H1 (cell line): ENCODE measurements at regions not wholly inside any gene's neighbourhood (a gene's known extent, or its start where the extent isn't known, plus 50 kb on each side); places are given as distances from the start of the nearest gene placed in this dataset.

Experiments used
- CTCF ChIA-PET: fragments of 300-600 bp; sonication (Branson Sonifier 250); formaldehyde crosslinking; loops from one replicate; lab custom pipeline; 2021; ENCODE audit not compliant: partially characterized antibody; lab: Charles Lee
- POLR2A ChIA-PET: fragments of 300-600 bp; sonication (Branson Sonifier 250); formaldehyde crosslinking; loops from one replicate; lab custom pipeline; 2021; ENCODE audit warnings: inconsistent platforms; ENCODE audit not compliant: partially characterized antibody; lab: Charles Lee
- DNase-seq, 2 experiments: peaks; one replicate each; pipeline versions ENCODE4 v3.0.0 to v3.0.0-alpha.2; 2010 to 2022; ENCODE audit warnings: low spot score in 2 of 2, low read depth in 1 of 2, mixed read lengths in 1 of 2
- FAIRE-seq: peaks from 2 replicates; lab custom pipeline; 2011; peaks lifted over from hg19 to GRCh38; lab: Jason Lieb, UNC
- H2AFZ ChIP-seq: 2 replicates; pipeline ENCODE4 v1.8.1; 2012; ENCODE audit warnings: low read length, inconsistent platforms
- H2AK5ac ChIP-seq: 2 replicates; pipeline ENCODE4 v1.6.1; 2013; ENCODE audit warnings: low read depth, low read length
- H2BK120ac ChIP-seq: replicated peaks from 2 replicates; pipeline ENCODE3; 2013; ENCODE audit warnings: low read depth, low read length, inconsistent platforms
- H2BK12ac ChIP-seq: 2 replicates; pipeline ENCODE4 v1.6.1; 2013; ENCODE audit warnings: low read depth, low read length
- H2BK15ac ChIP-seq: 2 replicates; pipeline ENCODE4 v1.6.1; 2013; ENCODE audit warnings: low read length
- H2BK20ac ChIP-seq: 2 replicates; pipeline ENCODE4 v1.6.1; 2013; ENCODE audit warnings: low read length
- H2BK5ac ChIP-seq: 2 replicates; pipeline ENCODE4 v1.6.1; 2013; ENCODE audit warnings: low read depth, low read length
- H3K14ac ChIP-seq: 2 replicates; pipeline ENCODE4 v1.6.1; 2013; ENCODE audit warnings: inconsistent platforms; ENCODE audit not compliant: insufficient read length
- H3K18ac ChIP-seq: 2 replicates; pipeline ENCODE4 v1.6.1; 2013; ENCODE audit warnings: low read length; ENCODE audit errors: extremely low read depth
- H3K23ac ChIP-seq: 2 replicates; pipeline ENCODE4 v1.6.1; 2013; ENCODE audit warnings: inconsistent platforms; ENCODE audit not compliant: insufficient read length
- H3K23me2 ChIP-seq: 2 replicates; pipeline ENCODE4 v1.6.1; 2013; ENCODE audit warnings: low read depth, low read length
- H3K27ac ChIP-seq: 2 replicates; pipeline ENCODE4 v1.6.1; 2011; ENCODE audit warnings: low read depth, low read length, inconsistent platforms
- H3K27me3 ChIP-seq, 4 experiments: replicated peaks in 1 of 4; 1 replicate in 1 of 4; 2 replicates in 3 of 4; pipeline versions ENCODE4 v1.6.1 to v1.8.1; 2011 to 2013; ENCODE audit warnings: low read length in 3 of 4, mild to moderate bottlenecking in 3 of 4, inconsistent platforms in 2 of 4, mixed read lengths in 2 of 4, moderate library complexity in 1 of 4; ENCODE audit not compliant: control insufficient read depth in 3 of 4, insufficient read depth in 3 of 4; ENCODE audit errors: extremely low read depth in 1 of 4
- H3K36me3 ChIP-seq, 4 experiments: 2 replicates each; pipeline versions ENCODE4 v1.6.1 to v1.8.1; 2011 to 2013; ENCODE audit warnings: mild to moderate bottlenecking in 4 of 4, low read length in 3 of 4, moderate library complexity in 2 of 4, control low read depth in 1 of 4, inconsistent platforms in 1 of 4; ENCODE audit not compliant: insufficient read depth in 4 of 4, control insufficient read depth in 2 of 4
- H3K4ac ChIP-seq: replicated peaks from 2 replicates; pipeline ENCODE3; 2013; ENCODE audit warnings: low read length, low read depth, mixed read lengths, inconsistent platforms; ENCODE audit not compliant: insufficient read length
- H3K4me1 ChIP-seq, 4 experiments: replicated peaks in 1 of 4; 1 replicate in 1 of 4; 2 replicates in 3 of 4; pipeline versions ENCODE4 v1.6.1 to v1.8.1; 2011 to 2013; ENCODE audit warnings: low read length in 3 of 4, inconsistent platforms in 2 of 4, mixed read lengths in 1 of 4; ENCODE audit not compliant: insufficient read depth in 4 of 4, control insufficient read depth in 3 of 4
- H3K4me2 ChIP-seq, 2 experiments: 2 replicates each; pipeline versions ENCODE4 v1.6.1 to v1.8.1; 2011 to 2013; ENCODE audit warnings: low read depth in 2 of 2, low read length in 2 of 2, control low read depth in 1 of 2, inconsistent platforms in 1 of 2, mild to moderate bottlenecking in 1 of 2; ENCODE audit not compliant: insufficient read depth in 1 of 2
- H3K4me3 ChIP-seq, 4 experiments: fragments of 200-600, 300-600 bp in 1 of 4; sonication (generic), shearing (Covaris generic), sonication (Bioruptor Twin) in 1 of 4; 2 replicates each; pipeline versions ENCODE4 v1.5.1 to v1.8.1; 2011 to 2016; ENCODE audit warnings: low read length in 4 of 4, low read depth in 3 of 4, control low read depth in 2 of 4, inconsistent platforms in 2 of 4, mild to moderate bottlenecking in 2 of 4, mixed read lengths in 1 of 4, moderate library complexity in 1 of 4; ENCODE audit not compliant: insufficient read depth in 2 of 4; ENCODE audit errors: extremely low read depth in 1 of 4
- H3K56ac ChIP-seq: replicated peaks from 2 replicates; pipeline ENCODE3; 2013; ENCODE audit warnings: low read depth, mild to moderate bottlenecking, mixed read lengths, low read length, inconsistent platforms; ENCODE audit not compliant: insufficient read length
- H3K79me1 ChIP-seq: 2 replicates; pipeline ENCODE4 v1.6.1; 2013; ENCODE audit warnings: low read depth, low read length, control low read depth
- H3K79me2 ChIP-seq, 2 experiments: 2 replicates each; pipeline versions ENCODE4 v1.6.1 to v1.8.1; 2012 to 2013; ENCODE audit warnings: low read length in 2 of 2, mild to moderate bottlenecking in 2 of 2, inconsistent platforms in 1 of 2; ENCODE audit not compliant: insufficient read depth in 2 of 2, control insufficient read depth in 1 of 2
- H3K9ac ChIP-seq, 4 experiments: replicated peaks in 1 of 4; 1 replicate in 1 of 4; 2 replicates in 3 of 4; pipeline versions ENCODE4 v1.6.1 to v1.8.1; 2011 to 2013; ENCODE audit warnings: low read depth in 3 of 4, low read length in 3 of 4, control low read depth in 2 of 4, mild to moderate bottlenecking in 2 of 4, moderate library complexity in 2 of 4, inconsistent platforms in 1 of 4; ENCODE audit errors: extremely low read depth in 1 of 4
- H3K9me3 ChIP-seq, 2 experiments: 2 replicates each; pipeline versions ENCODE4 v1.6.1 to v1.8.1; 2012 to 2013; ENCODE audit warnings: mild to moderate bottlenecking in 2 of 2, moderate library complexity in 2 of 2, control low read depth in 1 of 2, inconsistent platforms in 1 of 2, low read depth in 1 of 2, low read length in 1 of 2, mixed read lengths in 1 of 2; ENCODE audit not compliant: insufficient read depth in 2 of 2
- H4K20me1 ChIP-seq, 2 experiments: replicated peaks in 1 of 2; 2 replicates each; pipeline versions ENCODE3 to v1.8.1; 2011 to 2013; ENCODE audit warnings: inconsistent platforms in 2 of 2, low read length in 2 of 2, mild to moderate bottlenecking in 1 of 2; ENCODE audit not compliant: insufficient read depth in 2 of 2, control insufficient read depth in 1 of 2
- H4K5ac ChIP-seq: 2 replicates; pipeline ENCODE4 v1.6.1; 2013; ENCODE audit warnings: low read length, low read depth, mixed read lengths, inconsistent platforms; ENCODE audit not compliant: insufficient read length
- H4K8ac ChIP-seq: 2 replicates; pipeline ENCODE4 v1.8.0; 2013; ENCODE audit warnings: mild to moderate bottlenecking, moderate library complexity, low read length, inconsistent platforms; ENCODE audit not compliant: insufficient read depth; ENCODE audit errors: extremely low read depth
- H4K91ac ChIP-seq: replicated peaks from 2 replicates; pipeline ENCODE3; 2013; ENCODE audit warnings: low read length, mixed read lengths, inconsistent platforms; ENCODE audit not compliant: insufficient read length
- GTF2F1 ChIP-seq: IDR thresholded peaks from 2 replicates; pipeline ENCODE4 v1.6.1; 2012; ENCODE audit warnings: low read depth, low read length, improper control_type of control experiment, borderline replicate concordance
- PHF8 ChIP-seq: fragments of 200-600 bp; sonication (generic); conservative IDR thresholded peaks from 2 replicates; pipeline ENCODE4 v1.7.1; 2012; ENCODE audit warnings: low read depth, mild to moderate bottlenecking, inconsistent platforms, low read length, moderate library complexity
- RXRA ChIP-seq: IDR thresholded peaks from 2 replicates; pipeline ENCODE4 v1.6.1; 2011; ENCODE audit warnings: low read depth, mild to moderate bottlenecking, low read length, moderate library complexity; ENCODE audit not compliant: insufficient read depth
- SP1 ChIP-seq: IDR thresholded peaks from 2 replicates; pipeline ENCODE4 v1.6.1; 2011; ENCODE audit warnings: low read depth, low read length
- TAF7 ChIP-seq: optimal IDR thresholded peaks from 2 replicates; pipeline ENCODE3; 2011; ENCODE audit warnings: low read depth, mild to moderate bottlenecking, inconsistent platforms, low read length, moderate library complexity, borderline replicate concordance
- TBP ChIP-seq: IDR thresholded peaks from 2 replicates; pipeline ENCODE4 v1.6.1; 2011; ENCODE audit warnings: low read depth, low read length, improper control_type of control experiment
- ZNF274 ChIP-seq: IDR thresholded peaks from 2 replicates; pipeline ENCODE4 v1.7.0; 2012; ENCODE audit warnings: low read length, borderline replicate concordance; ENCODE audit errors: extremely low read depth
- WGBS, 2 experiments: shearing (Covaris generic) in 1 of 2; methylation state at CpG; one replicate each; pipeline versions ENCODE4 v1.1.6 to v1.1.7; 2013 to 2015; ENCODE audit warnings: low lambda C conversion rate in 2 of 2, mixed read lengths in 2 of 2, inconsistent platforms in 1 of 2, low coverage in 1 of 2, missing lambda C conversion rate in 1 of 2; ENCODE audit not compliant: insufficient replicate concordance in 2 of 2, insufficient coverage in 1 of 2, insufficient read length in 1 of 2; ENCODE audit errors: extremely low coverage in 1 of 2, missing lambda C conversion rate in 1 of 2; 5-methylcytosine and 5-hydroxymethylcytosine counted together
- TF ChIP-seq, protein P1 (sequence below), 3 experiments: IDR thresholded peaks; 1 replicate in 2 of 3; 2 replicates in 1 of 3; pipeline versions ENCODE4 v1.5.1 to v1.6.1; 2011; ENCODE audit warnings: low read length in 3 of 3, mild to moderate bottlenecking in 3 of 3, inconsistent platforms in 2 of 3, low read depth in 1 of 3, moderate library complexity in 1 of 3; ENCODE audit not compliant: insufficient read depth in 1 of 3; ENCODE audit errors: control extremely low read depth in 1 of 3
- TF ChIP-seq, protein P2 (sequence below): IDR thresholded peaks from 2 replicates; pipeline ENCODE4 v1.6.1; 2011; ENCODE audit warnings: low read depth, mild to moderate bottlenecking, low read length; ENCODE audit not compliant: insufficient read depth
- TF ChIP-seq, protein P3 (sequence below): IDR thresholded peaks from 2 replicates; pipeline ENCODE4 v1.6.1; 2011; ENCODE audit warnings: low read length, improper control_type of control experiment

DNA sequence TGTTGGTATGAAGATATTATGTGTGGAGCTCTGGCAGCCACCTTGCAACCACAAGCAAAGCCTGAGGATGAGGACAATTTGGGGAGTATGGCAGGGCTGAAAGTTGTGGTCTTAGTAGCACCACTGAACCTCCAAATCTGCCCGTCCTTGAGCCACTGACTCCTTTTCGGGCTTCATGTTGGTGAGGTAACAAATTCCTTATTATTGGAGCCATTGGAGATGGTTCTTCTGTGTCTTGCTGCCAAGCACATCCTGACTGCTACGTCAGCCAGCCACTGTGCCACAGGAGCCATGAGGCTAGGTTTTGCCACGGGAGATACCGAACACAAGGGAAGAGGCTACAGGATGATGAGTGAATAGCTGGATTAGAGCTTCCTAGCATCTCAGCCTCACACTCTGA lies 201.6 kb downstream of the BMP7 start:
- H3K4ac ChIP-seq = no peak overlapping the region
- no peak overlapping the region for H3K18ac ChIP-seq
- H3K14ac ChIP-seq = no peak overlapping the region
- no peaks in the 10 kb centered on the region for H4K20me1 ChIP-seq
- peaks cover 0 to 12% (median 4%) of the 10 kb centered on the region in 4 experiments; a peak in 6 of 7 replicates for H3K27me3 ChIP-seq
- no peak overlapping the region for H4K5ac ChIP-seq
- no peak overlapping the region for H2BK15ac ChIP-seq
- H3K9me3 ChIP-seq = no peaks in the 10 kb centered on the region
- no peak overlapping the region for H3K23ac ChIP-seq
- no peaks in the 10 kb centered on the region for H3K79me1 ChIP-seq
- no peak overlapping the region for H4K91ac ChIP-seq
- H4K8ac ChIP-seq = no peak overlapping the region
- no peak overlapping the region for H3K4me3 ChIP-seq
- no peak overlapping the region for H3K9ac ChIP-seq
- WGBS, 2 experiments = 79% methylated on average over 5 of the region's 5 CpGs; no CpG with 5 or more reads in 1 of the 2 experiments
- no peaks in the 10 kb centered on the region for H3K36me3 ChIP-seq
- H2BK120ac ChIP-seq = no peak overlapping the region
- no peak overlapping the region for H2AFZ ChIP-seq
- no peak for FAIRE-seq
- peaks cover 0 to 7% (median 4%) of the 10 kb centered on the region in 4 experiments; a peak in 4 of 7 replicates for H3K4me1 ChIP-seq
- no peak overlapping the region for H3K56ac ChIP-seq
- no peak overlapping the region for H2BK20ac ChIP-seq
- no peak overlapping the region for H3K4me2 ChIP-seq
- H3K79me2 ChIP-seq = no peaks in the 10 kb centered on the region
- H3K23me2 ChIP-seq = no peaks in the 10 kb centered on the region
- peak overlapping the region; percentile 27; the same call in 1 of the 2 replicates for H2BK12ac ChIP-seq
- no peak overlapping the region for H3K27ac ChIP-seq
- POLR2A ChIA-PET = no interaction called here
- DNase-seq = no peak
- no peak overlapping the region for H2BK5ac ChIP-seq
- CTCF ChIA-PET = interaction anchor here (0.8 to 2.8 kb wide), 8 partner anchors 13 to 402 kb away, joined by 3 to 12 read pairs (median 4); no protein-coding TSS in a partner anchor
- H2AK5ac ChIP-seq = no peak overlapping the region
- TF ChIP-seq RXRA (no peak), GTF2F1 (no peak), TAF7 (no peak), PHF8 (no peak), ZNF274 (no peak), SP1 (no peak), TBP (no peak)
- TF ChIP-seq, protein P1, sequence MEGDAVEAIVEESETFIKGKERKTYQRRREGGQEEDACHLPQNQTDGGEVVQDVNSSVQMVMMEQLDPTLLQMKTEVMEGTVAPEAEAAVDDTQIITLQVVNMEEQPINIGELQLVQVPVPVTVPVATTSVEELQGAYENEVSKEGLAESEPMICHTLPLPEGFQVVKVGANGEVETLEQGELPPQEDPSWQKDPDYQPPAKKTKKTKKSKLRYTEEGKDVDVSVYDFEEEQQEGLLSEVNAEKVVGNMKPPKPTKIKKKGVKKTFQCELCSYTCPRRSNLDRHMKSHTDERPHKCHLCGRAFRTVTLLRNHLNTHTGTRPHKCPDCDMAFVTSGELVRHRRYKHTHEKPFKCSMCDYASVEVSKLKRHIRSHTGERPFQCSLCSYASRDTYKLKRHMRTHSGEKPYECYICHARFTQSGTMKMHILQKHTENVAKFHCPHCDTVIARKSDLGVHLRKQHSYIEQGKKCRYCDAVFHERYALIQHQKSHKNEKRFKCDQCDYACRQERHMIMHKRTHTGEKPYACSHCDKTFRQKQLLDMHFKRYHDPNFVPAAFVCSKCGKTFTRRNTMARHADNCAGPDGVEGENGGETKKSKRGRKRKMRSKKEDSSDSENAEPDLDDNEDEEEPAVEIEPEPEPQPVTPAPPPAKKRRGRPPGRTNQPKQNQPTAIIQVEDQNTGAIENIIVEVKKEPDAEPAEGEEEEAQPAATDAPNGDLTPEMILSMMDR (IDR thresholded peaks at IDR 0.05; ENCODE audit: control extremely low read depth in 1 of 3, insufficient read depth in 1 of 3, low read depth in 1 of 3, low read length in 3 of 3) = no peak
- TF ChIP-seq, protein P2, sequence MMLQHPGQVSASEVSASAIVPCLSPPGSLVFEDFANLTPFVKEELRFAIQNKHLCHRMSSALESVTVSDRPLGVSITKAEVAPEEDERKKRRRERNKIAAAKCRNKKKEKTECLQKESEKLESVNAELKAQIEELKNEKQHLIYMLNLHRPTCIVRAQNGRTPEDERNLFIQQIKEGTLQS = no peak
- TF ChIP-seq, protein P3, sequence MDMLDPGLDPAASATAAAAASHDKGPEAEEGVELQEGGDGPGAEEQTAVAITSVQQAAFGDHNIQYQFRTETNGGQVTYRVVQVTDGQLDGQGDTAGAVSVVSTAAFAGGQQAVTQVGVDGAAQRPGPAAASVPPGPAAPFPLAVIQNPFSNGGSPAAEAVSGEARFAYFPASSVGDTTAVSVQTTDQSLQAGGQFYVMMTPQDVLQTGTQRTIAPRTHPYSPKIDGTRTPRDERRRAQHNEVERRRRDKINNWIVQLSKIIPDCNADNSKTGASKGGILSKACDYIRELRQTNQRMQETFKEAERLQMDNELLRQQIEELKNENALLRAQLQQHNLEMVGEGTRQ = no peak
